Heart right ventricle (tissue), 16 donors: ENCODE measurements at regions not wholly inside any gene's neighbourhood (a gene's known extent, or its start where the extent isn't known, plus 50 kb on each side); places are given as distances from the start of the nearest gene placed in this dataset.

Experiments used
- ATAC-seq, 8 donors: fragments of 200-7000 bp; cut with Tn5 transposase; one replicate each; pipeline ENCODE4 v1.9.1; 2020; ENCODE audit warnings: mild to moderate bottlenecking in 8 of 8, moderate library complexity in 8 of 8, moderate number of reproducible peaks in 1 of 8
- DNase-seq, 2 donors: peaks; one replicate each; pipeline ENCODE4 v3.0.0-alpha.2; 2020
- H3K27ac ChIP-seq, 10 donors: fragments of 200-600 bp; sonication (generic) in 2 of 10; one replicate each; pipeline versions ENCODE4 v1.5.0 to v1.8.0; 2020 to 2022; ENCODE audit warnings: mild to moderate bottlenecking in 3 of 10
- H3K27me3 ChIP-seq, 7 donors: fragments of 200-600 bp; one replicate each; pipeline ENCODE4 v1.8.0; 2021 to 2022; ENCODE audit warnings: mild to moderate bottlenecking in 2 of 7
- H3K36me3 ChIP-seq, 9 donors: fragments of 200-600 bp; sonication (generic) in 1 of 9; one replicate each; pipeline versions ENCODE4 v1.5.0 to v1.8.0; 2020 to 2022; ENCODE audit warnings: mild to moderate bottlenecking in 2 of 9
- H3K4me1 ChIP-seq, 9 donors: fragments of 200-600 bp; sonication (generic) in 1 of 9; one replicate each; pipeline versions ENCODE4 v1.5.0 to v1.8.0; 2020 to 2022; ENCODE audit warnings: mild to moderate bottlenecking in 4 of 9
- H3K4me3 ChIP-seq, 10 donors: fragments of 200-600 bp; sonication (generic) in 2 of 10; one replicate each; pipeline versions ENCODE4 v1.5.0 to v1.8.0; 2020 to 2022; ENCODE audit warnings: mild to moderate bottlenecking in 7 of 10, moderate library complexity in 2 of 10
- H3K9me3 ChIP-seq, 11 donors: fragments of 200-600 bp in 10 of 11; sonication (generic) in 2 of 11; one replicate each; pipeline versions ENCODE4 v1.5.0 to v1.8.0; 2013 to 2022; ENCODE audit warnings: mild to moderate bottlenecking in 2 of 11, control low read depth in 1 of 11, moderate library complexity in 1 of 11
- CTCF ChIP-seq, 9 donors: fragments of 200-600 bp; sonication (generic) in 2 of 9; IDR thresholded peaks; one replicate each; pipeline versions ENCODE4 v1.5.0 to v1.8.0; 2021 to 2022; ENCODE audit warnings: antibody characterized with exemption in 9 of 9, mild to moderate bottlenecking in 5 of 9, moderate library complexity in 1 of 9
- WGBS, 2 donors: extraction: QIAGEN DNeasy Blood & Tissue Kit; methylation state at CpG; one replicate each; pipeline ENCODE4 v1.1.7; 2013; ENCODE audit warnings: inconsistent platforms in 1 of 2; 5-methylcytosine and 5-hydroxymethylcytosine counted together
- intact Hi-C, 10 donors: fragments of 100-400 bp; cut with DNase I; formaldehyde crosslinking; loops; one replicate each; pipeline versions ENCODE4 v1.11.1 to v1.14.2; 2022
- donor health status: Arrhythmogenic right ventricular cardiomyopathy.
- donor health status: ischemic (EF 13 %, LVEDD 7.1; RV severe dilation, severe dysfunction).
- donor health status: healthy with polysubstance abuse.
- donor health status: DM: no; HTN: yes; CAD: no.
- donor health status: DM: no; HTN: no; CAD: no.
- donor health status: ischemic (EF 25% LVEDD 6.9; RV normal size, moderate dysfunction).
- donor health status: ischemic (EF 25% LVEDD 5.7; RV mildly dilated, moderate dysfunction).
- donor health status: healthy.
- donor health status: DM: yes; HTN: yes; CAD: no.
- donor health status: Ischemic cardiomyopathy.
- donor health status: ischemic (EF 35%, LVEDD 5.7; RV mildly dilated, moderate dysfunction).
- donor health status: nonischemic (EF 11% LVEDD 7.7; RV severe dilation, severe dysfunction).
- donor health status: DM: yes; HTN: yes; CAD: no.
- donor health status: PGD.
- donor health status: ischemic (EF 29% LVEDD 5.4; RV normal size, mild dysfunction).
- donor health status: nonischemic (EF 23%, LVEDD 6.1; RV moderate dilation, normal function).

- H3K4me1 ChIP-seq: no peaks in the 10 kb centered on the region
- peaks cover 0 to 12% (median 0%) of the 10 kb centered on the region in 11 donors for H3K9me3 ChIP-seq
- intact Hi-C loops: no loop called here
- H3K27ac ChIP-seq: no peak overlapping the region
- no peaks in the 10 kb centered on the region for H3K27me3 ChIP-seq
- DNase-seq (no peak), ATAC-seq (no peak)
- TF ChIP-seq CTCF (IDR thresholded peaks at IDR 0.05): no peak
- H3K4me3 ChIP-seq: no peak overlapping the region
- 87 to 89% methylated on average over 2 of the region's 2 CpGs for WGBS, 2 donors
- H3K36me3 ChIP-seq: no peaks in the 10 kb centered on the region
Observed at GRCh38 chr5:75951716-75952115, 131.5 kb upstream of the SV2C start.

GRCh38 chr5:75951158-75951557, 132.0 kb upstream of the SV2C start:
- no peak for DNase-seq
- 43% methylated on average over 1 of the region's 1 CpG for WGBS, 2 donors
- peaks cover 0 to 12% (median 0%) of the 10 kb centered on the region in 11 donors for H3K9me3 ChIP-seq
- H3K4me1 ChIP-seq: no peaks in the 10 kb centered on the region
- no peaks in the 10 kb centered on the region for H3K36me3 ChIP-seq
- H3K27me3 ChIP-seq: no peaks in the 10 kb centered on the region
- ATAC-seq: no peak
- intact Hi-C loops: no loop called here
- no peak overlapping the region for H3K4me3 ChIP-seq
- no peak overlapping the region for H3K27ac ChIP-seq
- no peak for TF ChIP-seq CTCF (IDR thresholded peaks at IDR 0.05)

GRCh38 chr5:75948438-75948837, 134.7 kb upstream of the SV2C start:
- intact Hi-C loops: no loop called here
- H3K27ac ChIP-seq: no peak overlapping the region
- H3K4me3 ChIP-seq: no peak overlapping the region
- DNase-seq: no peak
- WGBS, 2 donors: 49 to 71% methylated on average over 3 of the region's 3 CpGs
- ATAC-seq: no peak
- H3K27me3 ChIP-seq: no peaks in the 10 kb centered on the region
- TF ChIP-seq CTCF (IDR thresholded peaks at IDR 0.05): no peak
- H3K4me1 ChIP-seq: no peaks in the 10 kb centered on the region
- peaks cover 0 to 24% (median 0%) of the 10 kb centered on the region in 11 donors for H3K9me3 ChIP-seq
- no peaks in the 10 kb centered on the region for H3K36me3 ChIP-seq

- Histone ChIP-seq H3K27ac (no peak overlapping the region), H3K9me3 (peaks cover 0 to 10% (median 0%) of the 10 kb centered on the region in 11 donors), H3K27me3 (no peaks in the 10 kb centered on the region), H3K4me3 (no peak overlapping the region), H3K4me1 (no peaks in the 10 kb centered on the region), H3K36me3 (no peaks in the 10 kb centered on the region)
- DNase-seq: no peak
- no peak for ATAC-seq
- no peak for TF ChIP-seq CTCF (IDR thresholded peaks at IDR 0.05)
- 76 to 81% methylated on average over 2 of the region's 2 CpGs for WGBS, 2 donors
- intact Hi-C loops: no loop called here
Observed at GRCh38 chr5:75940418-75940817, 142.8 kb upstream of the SV2C start.

GRCh38 chr5:75935572-75935971, 147.6 kb upstream of the SV2C start:
- intact Hi-C loops: no loop called here
- DNase-seq (no peak), ATAC-seq (no peak)
- Histone ChIP-seq H3K27ac (no peak overlapping the region), H3K4me3 (no peak overlapping the region), H3K9me3 (no peaks in the 10 kb centered on the region), H3K27me3 (peaks cover 0 to 5% (median 4%) of the 10 kb centered on the region in 7 donors), H3K4me1 (no peaks in the 10 kb centered on the region), H3K36me3 (no peaks in the 10 kb centered on the region)
- 60% methylated on average over 4 of the region's 4 CpGs for WGBS, 2 donors
- TF ChIP-seq CTCF (IDR thresholded peaks at IDR 0.05): no peak
